Kasumi-1 (cell line): ENCODE measurements at regions not wholly inside any gene's neighbourhood (a gene's known extent, or its start where the extent isn't known, plus 50 kb on each side); places are given as distances from the start of the nearest gene placed in this dataset.

ENCODE experiments used
- DNase-seq, 2 experiments: peaks; one replicate each; lab custom pipeline; 2025; lab: John Stamatoyannopoulos, UW

GRCh38 chr9:7394002-7394774 lies 405.4 kb downstream of the DMAC1 start:
- DNase-seq, result no peak

GRCh38 chr9:7392148-7392547 lies 407.4 kb downstream of the DMAC1 start:
- DNase-seq, result no peak

GRCh38 chr9:7388755-7389154 lies 410.8 kb downstream of the DMAC1 start:
- no peak for DNase-seq

GRCh38 chr9:7387840-7388239 lies 411.7 kb downstream of the DMAC1 start:
- no peak for DNase-seq

GRCh38 chr9:7382304-7382703 lies 417.3 kb downstream of the DMAC1 start:
- DNase-seq, result no peak

- no peak for DNase-seq
Observed at GRCh38 chr9:7377489-7377888, 422.1 kb downstream of the DMAC1 start.

- no peak for DNase-seq
Observed at GRCh38 chr9:7376833-7377232, 422.7 kb downstream of the DMAC1 start.

- DNase-seq, result no peak
Observed at GRCh38 chr9:7376213-7376612, 423.4 kb downstream of the DMAC1 start.

GRCh38 chr9:7375013-7375511 lies 424.5 kb downstream of the DMAC1 start:
- DNase-seq, result no peak

GRCh38 chr9:7370988-7371387 lies 428.6 kb downstream of the DMAC1 start:
- no peak for DNase-seq

GRCh38 chr9:7370381-7370780 lies 429.2 kb downstream of the DMAC1 start:
- DNase-seq, result no peak

GRCh38 chr9:7369384-7369821 lies 430.2 kb downstream of the DMAC1 start:
- no peak for DNase-seq

- DNase-seq, result peak; percentile 57 to 75
Observed at GRCh38 chr9:7368410-7369292, 430.9 kb downstream of the DMAC1 start.

GRCh38 chr9:7367726-7368125 lies 431.9 kb downstream of the DMAC1 start:
- DNase-seq, result no peak

- DNase-seq, result no peak
Observed at GRCh38 chr9:7366121-7366520, 433.5 kb downstream of the DMAC1 start.

GRCh38 chr9:7363777-7364477 lies 435.7 kb downstream of the DMAC1 start:
- DNase-seq, result no peak

GRCh38 chr9:7360513-7360912 lies 439.1 kb downstream of the DMAC1 start:
- DNase-seq, result no peak

- DNase-seq, result peak in 1 of 2 experiments; percentile 3
Observed at GRCh38 chr9:7358876-7359275, 440.7 kb downstream of the DMAC1 start.

GRCh38 chr9:7354704-7355103 lies 444.9 kb downstream of the DMAC1 start:
- DNase-seq, result no peak

- no peak for DNase-seq
Observed at GRCh38 chr9:7348692-7349091, 450.9 kb downstream of the DMAC1 start.

GRCh38 chr9:7347556-7347955 lies 452.0 kb downstream of the DMAC1 start:
- no peak for DNase-seq

- DNase-seq, result no peak
Observed at GRCh38 chr9:7346144-7346543, 453.4 kb downstream of the DMAC1 start.
